ENCODE measurements at regions not wholly inside any gene's neighbourhood (a gene's known extent, or its start where the extent isn't known, plus 50 kb on each side); places are given as distances from the start of the nearest gene placed in this dataset.

- no peaks in the 10 kb centered on the region for H3K27me3 Mint-ChIP-seq
- no peak for DNase-seq
- H3K4me3 Mint-ChIP-seq, result no peak overlapping the region
- H3K4me1 Mint-ChIP-seq, result no peaks in the 10 kb centered on the region
- POLR2A ChIA-PET, result no interaction called here
- H3K27ac Mint-ChIP-seq, result no peak overlapping the region
- WGBS (ENCODE audit: insufficient coverage), result no CpG with 5 or more reads among the region's 1 CpG
- Histone ChIP-seq H2AFZ (ENCODE audit: insufficient read depth, low read depth, low read length, poor library complexity, severe bottlenecking) (no peak overlapping the region), H3K27ac (ENCODE audit: low read length in 2 of 2) (no peak overlapping the region), H3K4me2 (replicated peaks; ENCODE audit: low read depth, low read length, poor library complexity, severe bottlenecking) (no peak overlapping the region), H3K36me3 (replicated peaks in 1 of 2; ENCODE audit: control extremely low read depth in 1 of 2, control insufficient read depth in 1 of 2, extremely low read depth in 1 of 2, insufficient read depth in 2 of 2, low read length in 1 of 2) (no peaks in the 10 kb centered on the region), H3K9me3 (ENCODE audit: control extremely low read depth in 1 of 3, control insufficient read depth in 2 of 3, insufficient read depth in 1 of 3, low read length in 2 of 3) (peaks cover 0 to 2% (median 0%) of the 10 kb centered on the region in 3 donors), H3K9ac (ENCODE audit: low read length) (no peak overlapping the region), H3K4me3 (ENCODE audit: control extremely low read depth in 1 of 5, extremely low read depth in 1 of 5, insufficient read depth in 1 of 5, low read depth in 2 of 5, low read length in 4 of 5) (no peak overlapping the region), H3K27me3 (replicated peaks in 1 of 4; ENCODE audit: control extremely low read depth in 1 of 4, control insufficient read depth in 3 of 4, insufficient read depth in 4 of 4, low read length in 3 of 4) (no peaks in the 10 kb centered on the region), H4K20me1 (ENCODE audit: control insufficient read depth, insufficient read depth, low read length, poor library complexity, severe bottlenecking) (no peaks in the 10 kb centered on the region), H3K4me1 (ENCODE audit: control insufficient read depth in 2 of 2, insufficient read depth in 2 of 2, low read length in 2 of 2) (no peaks in the 10 kb centered on the region), H3K79me2 (ENCODE audit: control insufficient read depth, insufficient read depth, low read length) (no peaks in the 10 kb centered on the region)
- H3K9me3 Mint-ChIP-seq (ENCODE audit: insufficient read depth), result no peaks in the 10 kb centered on the region
- ATAC-seq (ENCODE audit: low read depth), result no peak
- intact Hi-C loops (cut with micrococcal nuclease), result no loop called here
- CTCF ChIA-PET, result no interaction called here
- TF ChIP-seq EZH2 (IDR thresholded peaks at IDR 0.05; ENCODE audit: borderline replicate concordance, insufficient read depth, low read depth, low read length, poor library complexity, severe bottlenecking), result no peak
- TF ChIP-seq, protein P1, sequence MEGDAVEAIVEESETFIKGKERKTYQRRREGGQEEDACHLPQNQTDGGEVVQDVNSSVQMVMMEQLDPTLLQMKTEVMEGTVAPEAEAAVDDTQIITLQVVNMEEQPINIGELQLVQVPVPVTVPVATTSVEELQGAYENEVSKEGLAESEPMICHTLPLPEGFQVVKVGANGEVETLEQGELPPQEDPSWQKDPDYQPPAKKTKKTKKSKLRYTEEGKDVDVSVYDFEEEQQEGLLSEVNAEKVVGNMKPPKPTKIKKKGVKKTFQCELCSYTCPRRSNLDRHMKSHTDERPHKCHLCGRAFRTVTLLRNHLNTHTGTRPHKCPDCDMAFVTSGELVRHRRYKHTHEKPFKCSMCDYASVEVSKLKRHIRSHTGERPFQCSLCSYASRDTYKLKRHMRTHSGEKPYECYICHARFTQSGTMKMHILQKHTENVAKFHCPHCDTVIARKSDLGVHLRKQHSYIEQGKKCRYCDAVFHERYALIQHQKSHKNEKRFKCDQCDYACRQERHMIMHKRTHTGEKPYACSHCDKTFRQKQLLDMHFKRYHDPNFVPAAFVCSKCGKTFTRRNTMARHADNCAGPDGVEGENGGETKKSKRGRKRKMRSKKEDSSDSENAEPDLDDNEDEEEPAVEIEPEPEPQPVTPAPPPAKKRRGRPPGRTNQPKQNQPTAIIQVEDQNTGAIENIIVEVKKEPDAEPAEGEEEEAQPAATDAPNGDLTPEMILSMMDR (IDR thresholded peaks at IDR 0.05), result no peak
Measured at GRCh38 chr2:192854706-192855105, 660.0 kb upstream of the TMEFF2 start.

GRCh38 chr2:192854031-192854430 lies 659.3 kb upstream of the TMEFF2 start:
- H3K9ac ChIP-seq (ENCODE audit: low read length), result no peak overlapping the region
- TF ChIP-seq EZH2 (IDR thresholded peaks at IDR 0.05; ENCODE audit: borderline replicate concordance, insufficient read depth, low read depth, low read length, poor library complexity, severe bottlenecking), result no peak
- TF ChIP-seq, protein P1 (IDR thresholded peaks at IDR 0.05), result no peak
- no peak for DNase-seq
- ATAC-seq (ENCODE audit: low read depth), result no peak
- POLR2A ChIA-PET, result no interaction called here
- H3K4me3 ChIP-seq (ENCODE audit: control extremely low read depth in 1 of 5, extremely low read depth in 1 of 5, insufficient read depth in 1 of 5, low read depth in 2 of 5, low read length in 4 of 5), result no peak overlapping the region
- H4K20me1 ChIP-seq (ENCODE audit: control insufficient read depth, insufficient read depth, low read length, poor library complexity, severe bottlenecking), result no peaks in the 10 kb centered on the region
- no peak overlapping the region for H3K4me3 Mint-ChIP-seq
- H3K27me3 ChIP-seq (replicated peaks in 1 of 4; ENCODE audit: control extremely low read depth in 1 of 4, control insufficient read depth in 3 of 4, insufficient read depth in 4 of 4, low read length in 3 of 4), result no peaks in the 10 kb centered on the region
- H3K79me2 ChIP-seq (ENCODE audit: control insufficient read depth, insufficient read depth, low read length), result no peaks in the 10 kb centered on the region
- no peaks in the 10 kb centered on the region for H3K36me3 ChIP-seq (replicated peaks in 1 of 2; ENCODE audit: control extremely low read depth in 1 of 2, control insufficient read depth in 1 of 2, extremely low read depth in 1 of 2, insufficient read depth in 2 of 2, low read length in 1 of 2)
- H3K4me2 ChIP-seq (replicated peaks; ENCODE audit: low read depth, low read length, poor library complexity, severe bottlenecking), result no peak overlapping the region
- no peaks in the 10 kb centered on the region for H3K4me1 ChIP-seq (ENCODE audit: control insufficient read depth in 2 of 2, insufficient read depth in 2 of 2, low read length in 2 of 2)
- no CpG with 5 or more reads among the region's 3 CpGs for WGBS (ENCODE audit: insufficient coverage)
- H3K27ac Mint-ChIP-seq, result no peak overlapping the region
- intact Hi-C loops (cut with micrococcal nuclease), result no loop called here
- H3K4me1 Mint-ChIP-seq, result no peaks in the 10 kb centered on the region
- CTCF ChIA-PET, result no interaction called here
- H3K9me3 ChIP-seq (ENCODE audit: control extremely low read depth in 1 of 3, control insufficient read depth in 2 of 3, insufficient read depth in 1 of 3, low read length in 2 of 3), result peaks cover 0 to 2% (median 0%) of the 10 kb centered on the region in 3 donors
- H2AFZ ChIP-seq (ENCODE audit: insufficient read depth, low read depth, low read length, poor library complexity, severe bottlenecking), result no peak overlapping the region
- H3K9me3 Mint-ChIP-seq (ENCODE audit: insufficient read depth), result no peaks in the 10 kb centered on the region
- H3K27ac ChIP-seq (ENCODE audit: low read length in 2 of 2), result no peak overlapping the region
- no peaks in the 10 kb centered on the region for H3K27me3 Mint-ChIP-seq

Measured in B cell (primary cell).